ENCODE measurements at regions not wholly inside any gene's neighbourhood (a gene's known extent, or its start where the extent isn't known, plus 50 kb on each side); places are given as distances from the start of the nearest gene placed in this dataset.

DNA sequence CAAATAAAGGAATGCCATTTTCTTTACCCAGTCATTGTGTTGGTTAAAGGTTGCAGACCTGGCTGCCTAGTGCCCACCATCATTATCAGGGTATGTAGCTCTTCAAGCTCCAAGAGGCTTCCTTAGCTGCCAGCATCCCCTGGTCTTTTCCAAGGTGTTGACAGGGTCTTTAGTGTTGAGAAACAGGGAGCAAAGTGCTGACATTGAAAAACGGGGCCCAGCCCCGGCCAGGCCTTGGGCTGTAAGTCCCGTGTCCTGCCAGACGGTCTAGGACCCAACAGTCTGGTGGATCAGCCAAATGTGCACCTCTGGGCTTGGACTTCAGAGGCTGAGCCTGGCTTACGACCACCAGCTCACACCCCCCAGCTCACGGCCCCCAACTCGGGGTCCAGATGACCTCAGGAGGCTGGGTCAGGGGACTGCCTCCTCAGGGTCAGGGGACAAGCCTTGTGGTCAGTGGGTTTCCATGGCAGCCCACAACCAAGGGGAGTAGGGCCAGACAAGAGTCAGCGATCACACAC is 114.4 kb upstream of the MLN start:
- TF ChIP-seq, protein P1, sequence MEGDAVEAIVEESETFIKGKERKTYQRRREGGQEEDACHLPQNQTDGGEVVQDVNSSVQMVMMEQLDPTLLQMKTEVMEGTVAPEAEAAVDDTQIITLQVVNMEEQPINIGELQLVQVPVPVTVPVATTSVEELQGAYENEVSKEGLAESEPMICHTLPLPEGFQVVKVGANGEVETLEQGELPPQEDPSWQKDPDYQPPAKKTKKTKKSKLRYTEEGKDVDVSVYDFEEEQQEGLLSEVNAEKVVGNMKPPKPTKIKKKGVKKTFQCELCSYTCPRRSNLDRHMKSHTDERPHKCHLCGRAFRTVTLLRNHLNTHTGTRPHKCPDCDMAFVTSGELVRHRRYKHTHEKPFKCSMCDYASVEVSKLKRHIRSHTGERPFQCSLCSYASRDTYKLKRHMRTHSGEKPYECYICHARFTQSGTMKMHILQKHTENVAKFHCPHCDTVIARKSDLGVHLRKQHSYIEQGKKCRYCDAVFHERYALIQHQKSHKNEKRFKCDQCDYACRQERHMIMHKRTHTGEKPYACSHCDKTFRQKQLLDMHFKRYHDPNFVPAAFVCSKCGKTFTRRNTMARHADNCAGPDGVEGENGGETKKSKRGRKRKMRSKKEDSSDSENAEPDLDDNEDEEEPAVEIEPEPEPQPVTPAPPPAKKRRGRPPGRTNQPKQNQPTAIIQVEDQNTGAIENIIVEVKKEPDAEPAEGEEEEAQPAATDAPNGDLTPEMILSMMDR (IDR thresholded peaks at IDR 0.05; ENCODE audit: insufficient read depth, low read length, missing control alignments) = no peak
- H3K4me3 ChIP-seq (ENCODE audit: low read depth, low read length) = no peak overlapping the region
- no peak for DNase-seq (ENCODE audit: low read depth, low spot score)
- CTCF ChIA-PET = no interaction called here
- POLR2A ChIA-PET = no interaction called here

DNA sequence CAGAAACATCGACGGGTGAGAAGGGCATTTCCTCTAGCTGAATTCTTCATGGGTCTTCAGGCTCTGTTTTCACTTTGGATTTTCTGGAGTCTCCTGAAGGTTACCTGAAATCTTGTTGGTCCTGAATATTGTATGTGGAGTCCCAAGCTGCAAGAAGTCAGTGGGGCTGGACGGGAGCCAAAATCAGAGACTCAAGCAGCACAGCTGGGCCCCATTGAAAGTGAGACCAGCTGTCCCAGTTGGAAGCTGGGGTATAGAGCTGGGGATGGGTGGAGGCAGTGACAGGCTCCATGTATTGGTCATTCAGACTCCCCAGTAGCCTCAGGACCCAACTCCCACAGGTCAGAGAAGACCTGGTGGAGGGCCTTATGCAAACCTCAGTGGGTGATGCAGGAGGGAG is 111.3 kb upstream of the MLN start:
- TF ChIP-seq, protein P1 (IDR thresholded peaks at IDR 0.05; ENCODE audit: insufficient read depth, low read length, missing control alignments) = no peak
- CTCF ChIA-PET = no interaction called here
- no peak for DNase-seq (ENCODE audit: low read depth, low spot score)
- H3K4me3 ChIP-seq (ENCODE audit: low read depth, low read length) = no peak overlapping the region
- POLR2A ChIA-PET = no interaction called here

DNA sequence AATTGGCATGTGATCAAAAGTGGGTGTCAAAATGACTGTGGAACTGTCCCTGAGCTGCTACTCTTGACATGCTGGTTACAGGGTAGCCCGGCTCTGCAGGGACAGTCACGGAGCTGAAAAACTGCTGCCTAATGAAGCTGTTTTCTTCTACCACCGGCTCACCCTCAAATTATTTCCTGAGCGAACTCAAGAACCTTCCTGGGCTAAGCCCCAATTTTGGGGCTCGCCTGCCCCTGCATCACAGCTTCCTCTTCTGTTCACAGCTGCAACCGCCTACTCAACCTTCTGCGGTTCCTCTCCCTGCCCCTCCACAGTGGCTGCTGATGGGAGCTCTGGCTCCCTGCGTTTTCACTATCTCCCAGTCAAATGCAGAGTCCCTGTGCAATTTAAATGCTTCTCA is 110.8 kb upstream of the MLN start:
- no peak for DNase-seq (ENCODE audit: low read depth, low spot score)
- TF ChIP-seq, protein P1 (IDR thresholded peaks at IDR 0.05; ENCODE audit: insufficient read depth, low read length, missing control alignments) = no peak
- ChIA-PET POLR2A (no interaction called here), CTCF (no interaction called here)
- H3K4me3 ChIP-seq (ENCODE audit: low read depth, low read length) = no peak overlapping the region

DNA sequence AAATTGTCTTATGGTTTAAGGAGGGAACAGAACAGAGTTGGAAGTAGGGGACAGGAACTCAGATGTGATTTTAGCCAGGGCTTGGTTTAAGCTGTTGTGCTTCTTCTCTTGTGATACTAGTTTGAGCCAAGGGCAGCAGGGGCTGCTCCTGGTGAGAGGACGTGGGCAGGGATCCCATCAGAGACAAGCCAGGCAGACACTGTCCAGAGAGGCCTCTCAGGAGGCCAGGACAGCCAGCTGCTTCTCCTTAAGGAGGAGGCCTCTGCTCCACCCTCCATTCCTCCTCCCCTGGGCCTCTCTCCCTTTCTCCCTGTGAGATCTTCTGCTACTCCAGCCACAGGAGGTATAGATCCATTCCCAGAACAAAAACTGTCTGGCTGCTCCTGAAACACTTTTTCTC is 108.4 kb upstream of the MLN start:
- DNase-seq (ENCODE audit: low read depth, low spot score) = no peak
- ChIA-PET POLR2A (no interaction called here), CTCF (no interaction called here)
- no peak overlapping the region for H3K4me3 ChIP-seq (ENCODE audit: low read depth, low read length)
- TF ChIP-seq, protein P1 (IDR thresholded peaks at IDR 0.05; ENCODE audit: insufficient read depth, low read length, missing control alignments) = no peak

DNA sequence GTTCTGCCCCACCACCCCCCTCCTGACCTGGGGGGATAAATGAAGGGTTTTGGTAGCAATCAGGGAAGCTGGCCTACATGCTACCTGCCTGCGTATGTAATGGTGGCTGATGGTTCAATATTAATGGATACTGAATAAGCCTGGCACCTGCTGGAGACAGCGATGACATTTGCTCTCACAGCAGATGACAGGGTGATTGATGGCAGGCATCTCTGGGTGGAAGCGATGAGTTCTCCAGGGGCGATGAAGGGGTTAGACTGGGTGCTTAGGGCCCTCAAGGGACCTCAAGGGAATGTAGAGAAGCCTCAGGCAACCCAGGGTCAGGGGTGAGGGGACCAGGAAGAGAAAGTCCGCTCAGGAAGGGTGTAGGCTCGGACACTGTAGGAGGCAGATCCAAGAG is 107.7 kb upstream of the MLN start:
- ChIA-PET CTCF (no interaction called here), POLR2A (no interaction called here)
- TF ChIP-seq, protein P1 (IDR thresholded peaks at IDR 0.05; ENCODE audit: insufficient read depth, low read length, missing control alignments) = no peak
- H3K4me3 ChIP-seq (ENCODE audit: low read depth, low read length) = no peak overlapping the region
- DNase-seq (ENCODE audit: low read depth, low spot score) = no peak

DNA sequence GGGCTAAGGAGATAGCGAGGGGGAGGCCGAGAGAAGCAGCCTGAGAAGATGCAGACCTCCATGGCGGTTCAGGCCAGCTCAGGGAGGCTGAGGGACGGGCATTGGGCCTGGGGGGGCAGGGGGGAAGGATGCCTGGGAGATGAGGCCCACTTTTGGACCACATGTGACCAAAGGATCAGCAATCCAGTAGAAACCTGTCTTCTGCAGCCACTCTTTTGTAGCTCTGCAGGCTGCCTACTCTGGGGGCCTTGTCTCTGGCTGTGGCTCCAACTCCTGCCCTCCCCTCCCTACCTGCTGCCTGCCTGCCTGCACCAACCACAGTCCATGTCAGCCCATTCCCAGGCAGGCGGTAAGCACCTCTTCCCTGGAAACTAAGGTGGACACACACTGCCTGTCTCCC is 106.8 kb upstream of the MLN start:
- DNase-seq (ENCODE audit: low read depth, low spot score) = no peak
- CTCF ChIA-PET = interaction anchor here (1.3 kb wide), 1 partner anchor 9 kb away, joined by 5 read pairs; no protein-coding TSS in a partner anchor
- POLR2A ChIA-PET = no interaction called here
- TF ChIP-seq, protein P1 (IDR thresholded peaks at IDR 0.05; ENCODE audit: insufficient read depth, low read length, missing control alignments) = no peak
- H3K4me3 ChIP-seq (ENCODE audit: low read depth, low read length) = no peak overlapping the region
